GM19025 (cell line): ENCODE measurements at regions not wholly inside any gene's neighbourhood (a gene's known extent, or its start where the extent isn't known, plus 50 kb on each side); places are given as distances from the start of the nearest gene placed in this dataset.

Experiments used
- ATAC-seq: cut with Tn5 transposase; IDR thresholded peaks from one replicate; pipeline ENCODE4 v1.9.1; 2021; ENCODE audit warnings: mild to moderate bottlenecking, low read depth, moderate library complexity; ENCODE audit not compliant: unreplicated experiment

DNA sequence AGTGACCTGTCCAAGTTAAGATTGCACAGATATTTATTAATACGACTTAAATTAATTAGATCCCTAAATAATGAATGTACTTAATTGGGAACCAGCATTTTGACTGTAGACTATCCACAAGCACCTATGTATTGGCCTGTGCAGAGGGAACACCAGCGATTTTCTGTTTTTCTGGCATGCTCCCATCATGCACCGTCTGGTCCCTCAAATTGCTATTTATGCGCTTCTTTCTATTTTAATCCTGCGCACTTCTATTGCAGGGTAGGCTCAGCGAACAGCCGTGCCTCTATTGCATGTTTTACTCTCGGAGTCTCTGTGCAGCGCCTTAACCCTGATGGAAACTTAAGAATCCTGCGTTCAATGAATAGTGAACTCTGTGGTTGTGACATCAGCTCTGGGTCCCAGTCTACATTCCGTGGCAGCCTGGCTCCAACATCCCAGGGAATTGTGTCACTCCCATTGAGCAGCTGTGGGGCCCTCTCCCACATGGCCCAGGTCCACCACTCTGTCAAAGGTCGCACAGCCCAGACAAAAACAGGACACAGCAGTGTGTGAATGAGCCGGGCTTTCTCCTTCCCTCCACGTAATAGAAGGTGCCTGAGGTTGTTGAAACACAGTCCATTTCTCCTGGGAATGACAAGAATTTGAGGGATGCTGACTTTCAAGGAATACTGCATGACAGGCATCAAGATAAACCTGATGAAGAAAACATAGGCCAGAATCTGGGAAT is 239.7 kb upstream of the KLF6 start:
- no peak for ATAC-seq

DNA sequence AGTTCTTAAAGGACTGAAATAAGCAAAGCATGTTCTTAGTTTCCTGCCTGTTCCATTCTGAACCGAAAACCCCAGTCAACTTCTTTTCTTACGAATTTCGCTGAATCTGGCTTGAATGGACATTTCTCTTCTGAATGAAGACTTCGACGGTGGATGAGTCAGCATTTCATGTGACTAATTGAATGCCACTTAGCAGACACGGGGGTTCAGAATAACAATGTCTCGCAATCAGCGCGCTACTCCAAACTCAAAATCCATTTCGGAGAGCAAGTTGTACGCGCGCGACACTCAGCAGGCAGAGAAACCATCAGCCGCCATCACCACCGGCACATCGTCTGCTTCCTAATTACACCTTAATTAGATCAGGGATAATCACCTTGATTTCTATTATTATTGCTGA is 239.0 kb upstream of the KLF6 start:
- ATAC-seq = no peak

DNA sequence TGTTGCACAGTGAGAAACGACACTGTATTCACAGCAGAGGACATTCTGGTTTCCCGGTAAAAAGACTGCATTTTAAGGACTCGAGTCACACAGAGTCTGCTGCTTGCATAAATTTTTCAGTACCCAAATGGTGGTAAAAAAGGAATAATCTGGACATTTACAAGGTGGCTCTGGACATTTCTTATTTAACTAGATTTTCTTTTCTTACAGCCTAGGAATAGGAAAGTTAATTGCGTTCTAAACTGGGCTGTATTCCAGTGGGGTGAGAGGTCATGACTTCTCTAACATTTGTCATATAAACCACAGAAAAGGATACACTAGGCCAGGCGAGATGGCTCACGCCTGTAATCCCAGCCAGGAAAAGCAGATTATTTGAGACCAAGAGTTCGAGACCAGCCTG is 237.5 kb upstream of the KLF6 start:
- no peak for ATAC-seq

DNA sequence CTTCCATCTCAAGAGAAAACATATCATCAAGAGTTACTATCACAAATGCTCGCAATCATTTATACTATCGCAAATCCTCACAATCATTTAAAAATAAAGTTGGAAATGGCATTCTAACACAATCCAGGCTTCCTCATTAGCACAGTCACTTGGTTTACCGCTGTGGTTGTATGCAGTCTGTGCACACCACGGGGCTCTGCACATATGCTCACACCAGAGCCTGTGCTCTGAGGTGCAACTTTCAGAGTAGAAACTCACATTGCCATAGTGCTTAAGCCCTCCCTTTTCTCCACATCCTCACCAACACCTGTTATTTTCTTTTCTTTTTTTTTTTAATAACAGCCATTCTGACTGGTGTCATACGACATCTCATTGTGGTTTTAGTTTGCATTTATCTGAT is 235.6 kb upstream of the KLF6 start:
- no peak for ATAC-seq

DNA sequence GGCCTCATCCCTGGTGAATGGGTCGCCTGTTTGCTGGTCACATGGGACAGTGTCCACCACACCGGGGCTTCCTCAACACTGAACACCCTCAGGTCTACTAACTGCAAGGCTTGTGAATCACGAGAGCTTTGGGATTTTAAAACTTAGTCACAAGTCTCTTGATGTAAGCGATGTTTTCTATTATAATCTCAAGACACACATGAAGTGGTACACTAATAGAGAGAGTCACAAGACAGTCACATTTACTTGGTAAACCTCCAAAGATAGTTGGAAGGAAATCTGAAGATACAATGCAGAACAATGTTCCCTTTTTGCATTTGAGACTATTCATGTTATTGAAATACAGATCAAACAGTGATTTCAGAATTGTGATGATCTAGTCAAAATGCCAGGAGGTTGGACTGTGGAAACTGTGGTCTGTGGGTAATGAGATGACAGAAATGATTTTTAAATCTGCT is 233.1 kb upstream of the KLF6 start:
- ATAC-seq = no peak

DNA sequence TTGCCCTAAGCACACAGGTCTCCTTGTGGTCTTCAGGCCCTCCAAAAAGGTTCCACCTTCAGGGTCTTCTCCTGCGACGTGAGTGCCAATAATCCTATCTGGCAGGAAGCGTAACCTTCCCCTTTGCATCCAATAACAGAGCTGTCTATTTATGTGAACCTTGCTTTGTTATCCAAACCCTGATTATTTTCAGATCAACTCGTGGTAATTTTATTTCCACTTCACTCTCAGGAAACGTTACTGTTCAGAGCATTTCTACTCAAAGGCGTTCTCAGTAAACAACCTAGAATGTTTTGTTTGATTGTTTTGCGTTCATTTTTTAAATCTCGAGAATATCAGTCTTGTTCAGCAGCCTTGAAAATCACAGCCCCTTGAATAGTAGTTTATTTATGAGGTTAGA is 232.3 kb upstream of the KLF6 start:
- ATAC-seq = no peak

DNA sequence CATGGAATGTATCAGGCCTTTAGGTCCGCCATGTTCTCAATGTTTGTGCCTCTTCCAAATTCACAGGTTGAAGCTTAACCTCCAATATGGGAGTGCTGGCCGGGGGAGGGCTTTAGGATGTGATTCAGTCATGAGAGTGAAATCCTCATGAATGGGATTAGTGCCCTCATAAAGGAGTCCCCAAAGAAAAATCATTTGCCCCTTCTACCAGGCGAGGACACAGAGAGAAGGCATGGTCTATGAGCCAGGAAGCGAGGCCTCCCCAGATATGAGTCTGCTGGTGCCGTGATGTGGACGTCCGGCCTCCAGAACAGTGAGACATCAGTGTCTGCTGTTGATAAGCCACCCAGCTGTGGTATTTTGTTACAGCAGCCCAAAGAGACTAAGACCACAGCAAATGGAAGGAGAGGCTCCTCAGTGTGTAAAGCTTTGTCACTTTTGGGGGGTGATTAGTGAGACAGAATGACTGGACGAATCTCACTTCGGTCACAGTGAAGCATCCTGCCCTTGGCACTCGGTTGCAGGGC is 231.3 kb upstream of the KLF6 start:
- no peak for ATAC-seq

DNA sequence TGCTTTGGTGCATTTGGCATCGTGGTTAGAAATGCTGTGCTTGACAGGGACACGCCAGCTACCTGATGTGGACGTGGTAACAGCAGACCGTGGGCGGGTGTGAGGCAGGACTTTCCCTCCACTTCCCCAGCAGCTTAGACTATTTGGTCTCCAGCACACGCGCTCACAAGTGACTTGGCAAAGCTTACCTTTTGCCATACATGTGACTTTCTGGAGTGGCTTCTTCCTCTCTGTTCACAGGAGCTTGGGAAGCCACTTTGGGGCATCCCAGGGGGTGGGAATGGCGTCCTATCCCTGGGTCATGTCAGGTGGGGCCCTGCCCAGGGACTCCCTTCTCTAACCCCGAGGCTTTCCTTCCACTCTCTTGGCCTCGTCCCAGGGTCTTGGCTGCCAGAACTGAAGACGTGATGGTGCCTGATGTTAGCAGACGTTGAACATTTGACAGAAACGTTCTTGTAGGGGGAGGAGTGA is 228.7 kb upstream of the KLF6 start:
- peak; percentile 85 for ATAC-seq

DNA sequence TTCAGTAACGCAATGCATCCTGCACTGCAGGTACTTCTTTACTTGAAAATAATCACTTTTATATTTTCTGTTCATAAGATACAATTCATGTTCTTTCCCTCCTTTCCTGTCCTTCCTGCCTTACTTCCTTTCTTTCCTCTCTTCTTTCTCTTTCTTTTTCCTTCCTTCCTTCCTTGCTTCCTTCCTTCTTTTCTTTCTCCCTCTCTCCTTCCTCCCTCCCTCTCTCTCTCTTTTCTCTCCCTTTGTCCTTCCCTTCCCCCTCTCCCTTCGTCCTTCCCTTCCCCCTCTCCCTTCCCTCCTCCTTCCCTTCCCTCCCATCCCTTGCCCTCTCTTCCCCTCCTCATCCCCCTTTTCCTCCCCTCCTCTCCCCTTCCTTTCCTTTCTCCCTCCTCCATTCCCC is 227.8 kb upstream of the KLF6 start:
- no peak for ATAC-seq

DNA sequence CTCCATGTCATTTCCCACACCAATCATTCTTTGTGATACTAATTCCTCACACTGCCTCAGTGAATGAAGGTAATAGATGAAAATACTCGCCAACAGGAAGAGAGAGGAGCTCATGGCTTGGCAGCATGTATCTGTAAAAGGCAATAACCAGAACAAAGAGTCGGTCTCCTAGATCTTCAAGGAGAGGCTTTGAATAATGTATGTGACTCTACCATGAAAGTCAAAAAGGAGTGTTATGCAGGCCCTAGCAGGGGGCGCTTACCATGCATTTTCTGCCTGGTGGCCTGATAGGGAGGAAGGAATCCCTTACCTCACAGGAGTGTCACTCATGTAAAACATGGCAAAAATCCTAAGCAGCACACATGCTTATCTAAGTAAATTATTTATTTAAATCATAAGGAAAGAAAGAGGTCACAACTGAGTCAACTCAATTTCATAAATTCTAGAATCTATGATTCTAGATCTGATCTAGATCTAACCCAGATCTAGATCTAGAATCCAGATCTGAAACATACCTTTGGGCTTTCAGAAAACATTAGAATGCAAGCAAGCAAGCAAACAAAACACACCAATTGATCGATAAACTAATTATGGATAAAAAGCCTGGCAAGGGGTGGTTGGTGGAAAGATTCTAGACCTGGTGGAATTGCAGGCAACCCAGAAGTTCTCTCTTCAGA is 226.3 kb upstream of the KLF6 start:
- no peak for ATAC-seq

DNA sequence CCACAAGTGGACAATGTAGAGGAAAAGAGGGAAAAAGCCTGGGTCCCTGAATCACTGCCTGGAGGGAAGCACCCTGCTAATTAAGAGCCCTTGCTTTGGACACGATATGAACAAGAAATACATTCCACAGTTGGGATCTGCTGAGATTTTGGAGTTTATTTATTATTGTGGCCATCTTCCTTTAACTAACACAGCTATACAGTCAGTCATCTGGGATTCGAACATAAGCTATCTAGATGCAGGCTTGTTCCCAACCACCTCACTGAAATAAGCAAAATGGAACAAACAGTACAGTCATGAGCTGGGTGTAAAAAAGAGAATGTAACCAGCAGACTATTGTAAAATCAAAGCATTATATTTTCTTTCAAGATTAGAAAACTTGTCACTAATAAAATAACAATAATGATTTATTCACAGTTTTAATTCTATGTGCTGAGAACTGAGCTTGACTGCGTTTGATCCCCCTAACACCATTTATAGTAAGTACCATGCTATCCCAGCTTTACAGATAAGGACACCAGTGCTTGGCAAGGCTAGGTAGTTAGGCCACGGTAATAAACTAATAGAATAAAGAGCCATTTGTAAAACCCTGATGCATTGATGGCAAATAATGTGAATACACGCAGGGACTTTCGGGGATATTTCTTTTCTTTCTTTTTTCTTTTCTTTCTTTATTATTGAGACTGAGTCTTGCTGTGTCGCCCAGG is 223.8 kb upstream of the KLF6 start:
- ATAC-seq = no peak

DNA sequence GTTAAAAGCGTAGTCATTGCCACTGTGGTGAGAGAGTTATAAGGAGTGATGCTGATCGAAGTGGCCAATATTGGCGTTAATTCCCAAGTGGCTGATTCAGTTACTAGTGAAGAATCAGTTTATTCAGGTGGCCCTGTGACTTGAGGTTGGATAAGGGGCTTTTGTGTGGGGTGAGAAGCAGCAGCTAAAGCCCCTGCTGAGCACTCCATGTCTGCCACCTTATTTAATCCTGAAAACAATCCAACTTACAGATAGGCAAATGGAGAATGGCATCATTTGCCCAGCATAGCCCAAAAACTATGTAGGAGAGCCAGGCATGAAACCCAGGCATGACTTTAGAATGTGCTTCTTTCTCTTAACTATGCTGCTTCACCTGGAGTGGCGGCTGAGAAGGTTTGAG is 222.8 kb upstream of the KLF6 start:
- ATAC-seq = no peak

DNA sequence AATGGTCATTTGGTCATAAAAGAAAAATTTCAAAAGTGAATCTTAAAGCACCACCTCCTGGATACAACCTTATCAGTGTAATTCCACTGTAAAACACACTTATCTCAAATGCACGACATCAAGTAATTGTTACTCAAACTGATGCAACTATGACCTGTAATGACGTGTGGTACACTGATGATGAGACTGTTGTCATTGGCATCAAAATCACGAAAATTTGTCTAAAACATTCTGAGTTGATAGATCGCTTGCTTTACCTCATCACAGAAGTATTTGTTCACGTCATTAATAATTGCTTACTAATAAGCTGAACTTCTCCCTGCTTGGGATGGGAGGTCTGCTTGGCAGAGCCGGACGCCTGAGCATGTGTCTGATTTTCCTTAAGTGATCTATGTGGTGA is 221.8 kb upstream of the KLF6 start:
- no peak for ATAC-seq

DNA sequence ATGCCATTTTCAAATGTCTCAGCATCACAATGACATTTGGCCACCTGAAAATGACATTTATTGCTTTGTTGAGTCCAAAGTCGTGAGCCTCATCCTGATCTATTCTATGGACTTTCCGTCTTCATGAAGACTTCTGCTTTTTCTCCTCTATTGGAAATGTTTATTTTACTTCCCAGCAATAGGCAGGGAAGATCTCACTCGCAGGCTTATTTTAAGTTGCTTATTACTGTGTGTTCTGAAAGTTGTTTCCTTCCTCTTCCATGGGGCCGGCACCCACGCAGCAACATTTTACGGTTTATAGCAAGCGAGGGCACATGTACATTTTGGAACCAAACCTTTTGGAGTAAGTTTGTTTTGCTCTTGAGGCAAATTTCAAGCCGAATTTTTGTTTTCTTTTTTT is 221.0 kb upstream of the KLF6 start:
- ATAC-seq = no peak

DNA sequence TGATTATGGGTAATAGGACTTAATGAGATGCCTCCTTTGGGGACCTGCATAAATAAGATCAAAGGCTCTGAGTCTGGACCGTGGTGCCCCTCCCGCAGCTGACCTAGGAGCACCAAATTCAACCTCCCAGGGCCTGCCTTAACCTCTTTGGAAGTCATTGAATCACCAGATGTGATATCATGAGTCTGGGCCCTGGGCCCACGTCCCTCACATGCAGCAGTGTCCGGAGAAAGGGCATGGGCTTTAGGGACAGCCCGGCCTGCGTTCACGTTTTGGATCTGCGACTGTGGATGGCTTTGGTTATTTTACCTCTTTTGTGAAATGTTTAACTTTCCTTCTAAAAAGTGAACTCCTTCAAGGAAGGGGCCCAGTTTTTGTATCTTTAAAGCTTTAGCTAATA is 220.0 kb upstream of the KLF6 start:
- ATAC-seq = no peak

DNA sequence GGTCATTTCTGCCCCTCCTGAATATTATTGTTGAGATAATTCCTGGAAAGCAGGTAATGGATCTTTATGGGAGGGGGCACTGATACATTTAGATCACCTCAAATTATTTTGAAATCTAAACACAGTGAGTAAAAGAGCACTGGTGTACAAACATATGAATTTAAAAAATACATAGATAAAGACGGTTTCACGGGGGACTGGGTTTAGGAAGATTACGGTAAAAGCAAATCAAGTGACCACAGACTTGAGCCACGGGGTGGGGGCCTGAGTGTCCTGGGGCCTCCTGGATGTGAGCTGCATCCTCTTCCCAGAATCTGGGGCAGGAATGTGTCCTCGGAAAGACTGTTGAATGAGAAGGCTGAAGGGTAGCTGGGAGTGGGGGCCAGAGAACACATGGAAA is 219.1 kb upstream of the KLF6 start:
- no peak for ATAC-seq

DNA sequence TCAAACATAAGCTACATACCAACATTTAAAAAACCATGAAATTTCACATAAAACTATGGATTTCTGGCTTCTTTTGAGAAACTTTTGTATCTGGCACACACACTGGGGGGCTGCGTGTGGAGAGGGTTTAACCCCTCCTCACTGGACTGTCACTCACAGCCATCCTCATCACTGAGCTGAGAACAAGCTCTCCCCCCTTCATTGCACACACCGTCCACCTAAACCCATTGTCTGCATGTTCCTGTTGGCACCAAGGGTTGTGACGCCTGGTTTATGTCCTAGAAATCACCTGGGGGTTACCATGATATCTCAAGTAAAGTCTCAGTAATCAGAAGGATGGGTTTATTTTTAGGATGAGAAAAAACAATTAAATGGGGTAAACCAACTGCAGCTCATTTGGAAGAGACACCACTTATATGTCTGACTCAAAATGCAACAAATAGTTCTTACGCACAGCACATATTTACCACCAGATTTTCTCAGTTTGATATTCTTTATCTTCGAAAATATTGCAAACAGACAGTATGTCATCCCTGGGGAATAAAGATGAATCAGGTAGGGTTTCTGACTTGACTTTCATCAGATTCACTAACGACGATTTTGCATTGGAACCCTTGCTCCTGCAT is 218.5 kb upstream of the KLF6 start:
- no peak for ATAC-seq

DNA sequence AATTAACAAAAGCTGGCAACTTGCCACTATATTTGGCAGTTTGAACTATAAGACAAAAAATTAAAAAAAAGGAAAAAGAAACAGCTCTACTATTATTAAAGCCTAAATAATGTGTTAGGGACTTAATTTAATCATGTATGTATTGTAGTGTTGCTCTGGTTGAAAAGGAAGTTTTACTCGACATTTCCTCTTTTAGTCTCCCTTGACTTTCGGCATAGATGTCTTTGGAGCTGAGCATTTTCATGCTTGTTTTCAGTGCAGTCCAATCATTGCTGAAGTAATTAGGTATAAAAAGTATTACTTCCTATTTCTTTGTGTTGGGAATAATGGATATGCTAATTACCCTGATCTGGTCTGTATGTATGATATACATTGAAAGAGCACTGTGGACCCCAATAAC is 216.8 kb upstream of the KLF6 start:
- no peak for ATAC-seq

DNA sequence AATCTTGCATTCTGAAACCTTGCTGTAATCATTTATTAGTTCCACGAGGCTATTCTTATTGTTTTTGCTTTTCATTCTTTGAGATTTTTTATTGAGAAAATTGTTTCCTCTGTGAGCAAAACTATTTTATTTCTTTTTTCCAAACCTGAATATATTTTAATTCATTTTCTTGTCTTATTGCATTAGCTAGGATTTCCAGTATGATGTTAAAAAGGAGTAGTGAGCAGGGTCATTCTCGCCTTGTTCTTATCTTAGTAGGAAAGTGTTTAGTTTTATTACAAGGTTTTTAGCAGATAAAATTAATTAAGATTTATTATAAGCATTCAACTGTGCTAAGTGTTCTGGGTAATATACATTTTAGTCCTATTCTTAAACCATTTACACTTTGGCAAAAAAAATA is 214.6 kb upstream of the KLF6 start:
- no peak for ATAC-seq

DNA sequence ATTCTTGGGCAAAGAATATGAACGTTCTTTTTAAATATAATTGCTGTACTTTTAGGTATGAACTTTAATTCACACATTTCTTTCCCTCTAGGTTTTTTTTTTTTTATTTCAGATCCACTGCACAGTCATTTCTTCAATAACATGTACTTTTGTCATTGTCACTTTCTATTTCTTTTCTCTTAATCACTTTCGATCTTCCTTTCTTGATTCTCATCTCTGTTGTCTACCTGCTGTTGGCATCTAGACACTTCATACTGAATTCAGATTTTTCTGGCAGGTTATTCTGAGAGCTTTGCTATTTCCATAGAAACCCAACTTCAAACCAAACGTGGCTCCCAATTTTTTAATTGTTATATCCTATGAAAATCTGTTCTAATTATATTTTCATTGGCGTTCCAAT is 211.7 kb upstream of the KLF6 start:
- no peak for ATAC-seq
